ENCODE measurements at regions not wholly inside any gene's neighbourhood (a gene's known extent, or its start where the extent isn't known, plus 50 kb on each side); places are given as distances from the start of the nearest gene placed in this dataset.

- TF ChIP-seq CTCF (IDR thresholded peaks at IDR 0.05) (no peak), POLR2A (IDR thresholded peaks at IDR 0.05) (no peak)
Observed at GRCh38 chr21:41670056-41670805, 96.6 kb downstream of the RIPK4 start.

Data from thyroid gland (tissue), 4 donors.